Transverse colon (tissue), 4 donors: ENCODE measurements at regions not wholly inside any gene's neighbourhood (a gene's known extent, or its start where the extent isn't known, plus 50 kb on each side); places are given as distances from the start of the nearest gene placed in this dataset.

Experiments
- POLR2AphosphoS5 ChIP-seq, 3 donors: sonication (generic); formaldehyde crosslinking; IDR thresholded peaks; one replicate each; pipeline ENCODE4 v1.6.1; 2016; ENCODE audit warnings: antibody characterized with exemption in 3 of 3
- TF ChIP-seq, protein P1 (sequence below), 5 experiments: fragments of 200-600 bp in 3 of 5; fragments of 450-650 bp in 2 of 5; sonication (generic) in 3 of 5; IDR thresholded peaks; 1 replicate in 2 of 5; 2 replicates in 3 of 5; pipeline ENCODE4 v1.5.1; 2016 to 2017; ENCODE audit warnings: antibody characterized with exemption in 5 of 5, inconsistent platforms in 3 of 5, mild to moderate bottlenecking in 2 of 5, moderate library complexity in 1 of 5

- TF ChIP-seq, protein P1, sequence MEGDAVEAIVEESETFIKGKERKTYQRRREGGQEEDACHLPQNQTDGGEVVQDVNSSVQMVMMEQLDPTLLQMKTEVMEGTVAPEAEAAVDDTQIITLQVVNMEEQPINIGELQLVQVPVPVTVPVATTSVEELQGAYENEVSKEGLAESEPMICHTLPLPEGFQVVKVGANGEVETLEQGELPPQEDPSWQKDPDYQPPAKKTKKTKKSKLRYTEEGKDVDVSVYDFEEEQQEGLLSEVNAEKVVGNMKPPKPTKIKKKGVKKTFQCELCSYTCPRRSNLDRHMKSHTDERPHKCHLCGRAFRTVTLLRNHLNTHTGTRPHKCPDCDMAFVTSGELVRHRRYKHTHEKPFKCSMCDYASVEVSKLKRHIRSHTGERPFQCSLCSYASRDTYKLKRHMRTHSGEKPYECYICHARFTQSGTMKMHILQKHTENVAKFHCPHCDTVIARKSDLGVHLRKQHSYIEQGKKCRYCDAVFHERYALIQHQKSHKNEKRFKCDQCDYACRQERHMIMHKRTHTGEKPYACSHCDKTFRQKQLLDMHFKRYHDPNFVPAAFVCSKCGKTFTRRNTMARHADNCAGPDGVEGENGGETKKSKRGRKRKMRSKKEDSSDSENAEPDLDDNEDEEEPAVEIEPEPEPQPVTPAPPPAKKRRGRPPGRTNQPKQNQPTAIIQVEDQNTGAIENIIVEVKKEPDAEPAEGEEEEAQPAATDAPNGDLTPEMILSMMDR (IDR thresholded peaks at IDR 0.05), result no peak
- no peak for TF ChIP-seq POLR2AphosphoS5 (IDR thresholded peaks at IDR 0.05)
These were observed 686.2 kb upstream of the NR2F2 start for GRCh38 chr15:95644100-95644875.
